Fibroblast of lung (primary cell): ENCODE measurements at regions not wholly inside any gene's neighbourhood (a gene's known extent, or its start where the extent isn't known, plus 50 kb on each side); places are given as distances from the start of the nearest gene placed in this dataset.

ENCODE experiments used
- EZH2 ChIP-seq: IDR thresholded peaks from 2 replicates; pipeline ENCODE4 v1.5.1; 2012; ENCODE audit warnings: low read length, control low read depth, mild to moderate bottlenecking; ENCODE audit errors: missing control alignments
- TF ChIP-seq, protein P1 (sequence below), 2 donors: IDR thresholded peaks in 1 of 2; conservative IDR thresholded peaks in 1 of 2; 1 replicate in 1 of 2; 2 replicates in 1 of 2; pipeline ENCODE4 v1.5.1; 2011 to 2012; ENCODE audit warnings: low read length in 2 of 2, control low read depth in 1 of 2, inconsistent platforms in 1 of 2, low read depth in 1 of 2, mild to moderate bottlenecking in 1 of 2

DNA sequence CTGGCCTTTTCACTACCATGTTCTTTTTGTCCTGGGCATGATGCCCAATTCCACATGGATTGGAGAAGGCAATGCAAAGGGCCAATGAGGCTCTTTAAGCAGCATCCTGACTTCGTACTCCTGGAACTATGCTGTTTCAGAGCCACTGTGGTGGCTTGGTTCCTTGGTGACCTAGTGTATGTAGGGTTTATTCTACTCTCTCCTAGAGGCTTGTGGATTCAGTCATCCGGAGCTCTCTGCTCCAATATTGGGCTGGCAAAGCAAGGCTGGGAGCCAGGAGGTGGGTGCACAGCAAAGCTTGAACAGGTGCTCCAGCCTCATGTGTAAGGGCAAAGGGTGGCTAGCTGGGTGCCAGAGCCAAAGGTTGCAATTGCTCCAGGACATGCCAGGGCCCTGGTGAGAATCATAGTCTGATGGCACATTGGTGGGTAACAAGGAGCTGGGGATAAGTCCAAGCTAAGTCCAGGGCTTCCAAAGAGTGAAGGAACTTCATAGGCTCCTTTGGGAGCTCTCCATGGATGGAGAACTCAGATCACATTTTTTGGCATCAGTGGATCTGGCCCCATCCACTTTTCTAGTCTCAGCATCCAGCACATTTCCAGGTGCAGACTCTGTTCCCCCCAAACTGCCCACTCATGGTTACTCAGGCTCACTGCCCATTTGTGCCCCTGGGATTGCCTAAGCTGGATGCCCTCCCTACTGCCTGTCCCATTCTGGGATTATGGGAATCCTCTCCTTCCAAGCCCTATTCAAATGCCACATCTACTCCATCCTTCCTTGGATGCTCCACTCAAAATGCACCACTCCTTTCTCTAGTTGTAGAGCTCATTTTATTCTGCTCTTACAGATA lies 253.9 kb downstream of the EMP1 start:
- TF ChIP-seq, protein P1, sequence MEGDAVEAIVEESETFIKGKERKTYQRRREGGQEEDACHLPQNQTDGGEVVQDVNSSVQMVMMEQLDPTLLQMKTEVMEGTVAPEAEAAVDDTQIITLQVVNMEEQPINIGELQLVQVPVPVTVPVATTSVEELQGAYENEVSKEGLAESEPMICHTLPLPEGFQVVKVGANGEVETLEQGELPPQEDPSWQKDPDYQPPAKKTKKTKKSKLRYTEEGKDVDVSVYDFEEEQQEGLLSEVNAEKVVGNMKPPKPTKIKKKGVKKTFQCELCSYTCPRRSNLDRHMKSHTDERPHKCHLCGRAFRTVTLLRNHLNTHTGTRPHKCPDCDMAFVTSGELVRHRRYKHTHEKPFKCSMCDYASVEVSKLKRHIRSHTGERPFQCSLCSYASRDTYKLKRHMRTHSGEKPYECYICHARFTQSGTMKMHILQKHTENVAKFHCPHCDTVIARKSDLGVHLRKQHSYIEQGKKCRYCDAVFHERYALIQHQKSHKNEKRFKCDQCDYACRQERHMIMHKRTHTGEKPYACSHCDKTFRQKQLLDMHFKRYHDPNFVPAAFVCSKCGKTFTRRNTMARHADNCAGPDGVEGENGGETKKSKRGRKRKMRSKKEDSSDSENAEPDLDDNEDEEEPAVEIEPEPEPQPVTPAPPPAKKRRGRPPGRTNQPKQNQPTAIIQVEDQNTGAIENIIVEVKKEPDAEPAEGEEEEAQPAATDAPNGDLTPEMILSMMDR (conservative IDR thresholded peaks at IDR 0.05 in 1 of 2, IDR thresholded peaks at IDR 0.05 in 1 of 2; ENCODE audit: low read depth in 1 of 2, low read length in 2 of 2) = no peak
- no peak for TF ChIP-seq EZH2
